Inflammatory macrophage (primary cell): ENCODE measurements at regions not wholly inside any gene's neighbourhood (a gene's known extent, or its start where the extent isn't known, plus 50 kb on each side); places are given as distances from the start of the nearest gene placed in this dataset.
"Not testable (repeated sequence)": the region's sequence is repeated elsewhere in the genome, so short reads cannot be mapped to it uniquely, and the experiment has no call there.

Source experiments
- DNase-seq, 2 donors: peaks; one replicate each; pipeline ENCODE4 v3.0.0-alpha.2; 2020 to 2022

GRCh38 chr16:33712308-33712707 is 252.9 kb downstream of the TP53TG3F start:
- DNase-seq: not testable (repeated sequence)

- not testable (repeated sequence) for DNase-seq
Measured at GRCh38 chr16:33712851-33713709, 253.7 kb downstream of the TP53TG3F start.

- DNase-seq: not testable (repeated sequence)
Measured at GRCh38 chr16:33713710-33714538, 254.5 kb downstream of the TP53TG3F start.

GRCh38 chr16:33731167-33731566 is 271.8 kb downstream of the TP53TG3F start:
- not testable (repeated sequence) for DNase-seq

- not testable (repeated sequence) for DNase-seq
Measured at GRCh38 chr16:33734650-33735049, 275.2 kb downstream of the TP53TG3F start.

- not testable (repeated sequence) for DNase-seq
Measured at GRCh38 chr16:33766869-33767765, 307.7 kb downstream of the TP53TG3F start.

- not testable (repeated sequence) for DNase-seq
Measured at GRCh38 chr16:33768710-33769109, 309.3 kb downstream of the TP53TG3F start.

- DNase-seq: not testable (repeated sequence)
Measured at GRCh38 chr16:33769180-33769846, 309.9 kb downstream of the TP53TG3F start.

GRCh38 chr16:33770478-33770877 is 311.1 kb downstream of the TP53TG3F start:
- not testable (repeated sequence) for DNase-seq

- not testable (repeated sequence) for DNase-seq
Measured at GRCh38 chr16:33771211-33771610, 311.8 kb downstream of the TP53TG3F start.

GRCh38 chr16:33773966-33774365 is 314.6 kb downstream of the TP53TG3F start:
- not testable (repeated sequence) for DNase-seq

- not testable (repeated sequence) for DNase-seq
Measured at GRCh38 chr16:33774724-33775123, 315.3 kb downstream of the TP53TG3F start.

GRCh38 chr16:33816328-33816944 is 357.0 kb downstream of the TP53TG3F start:
- DNase-seq: not testable (repeated sequence)

GRCh38 chr16:33824736-33825135 is 365.3 kb downstream of the TP53TG3F start:
- DNase-seq: not testable (repeated sequence)

- not testable (repeated sequence) for DNase-seq
Measured at GRCh38 chr16:33827522-33827921, 368.1 kb downstream of the TP53TG3F start.

GRCh38 chr16:33839157-33839556 is 379.7 kb downstream of the TP53TG3F start:
- DNase-seq: not testable (repeated sequence)

- DNase-seq: not testable (repeated sequence)
Measured at GRCh38 chr16:33844533-33844932, 385.1 kb downstream of the TP53TG3F start.
